Renal cortex interstitium (tissue), 11 donors: ENCODE measurements at regions not wholly inside any gene's neighbourhood (a gene's known extent, or its start where the extent isn't known, plus 50 kb on each side); places are given as distances from the start of the nearest gene placed in this dataset.

Experiments
- DNase-seq, 11 donors: peaks; one replicate each; pipeline ENCODE4 v3.0.0-alpha.2; 2013; ENCODE audit warnings: low read depth in 9 of 11, low spot score in 4 of 11; ENCODE audit errors: extremely low read depth in 1 of 11

DNA sequence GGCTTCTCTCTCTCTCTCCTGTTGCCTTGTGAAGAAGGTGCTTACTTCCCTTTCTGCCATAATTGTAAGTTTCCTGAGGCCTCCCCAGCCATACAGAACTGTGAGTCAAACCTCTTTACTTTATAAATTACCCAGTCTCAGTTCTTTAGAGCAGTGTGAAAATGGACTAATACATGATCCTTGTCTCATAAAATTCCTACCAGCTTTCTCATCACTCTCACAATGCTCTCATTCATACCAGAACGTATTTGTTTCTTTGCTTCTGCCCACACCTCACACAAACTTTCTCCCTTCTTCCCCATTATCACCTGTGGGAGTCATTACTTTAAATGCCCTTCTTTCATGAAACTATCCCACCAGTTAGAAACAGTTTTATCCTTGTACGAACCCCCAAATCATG lies 62.7 kb upstream of the ARHGAP42 start:
- DNase-seq, result no peak

DNA sequence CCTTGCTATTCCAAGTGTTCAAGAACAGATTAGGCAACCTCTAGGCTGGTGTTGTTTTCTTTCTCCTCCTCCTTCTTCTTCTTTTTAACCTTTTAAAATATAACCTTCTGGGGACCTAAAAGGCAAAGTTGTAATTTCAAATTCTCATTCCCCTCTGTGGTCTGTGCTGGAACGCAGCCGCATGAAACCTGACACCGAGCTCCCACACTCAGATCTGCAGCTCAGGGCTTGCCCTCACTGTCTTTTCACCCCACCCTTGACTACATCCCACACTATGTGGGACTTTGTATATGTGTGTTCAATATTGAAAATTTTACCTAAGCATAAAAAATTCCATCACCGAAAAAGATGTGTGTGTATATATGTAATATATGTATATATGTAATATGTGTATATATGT lies 62.0 kb upstream of the ARHGAP42 start:
- no peak for DNase-seq

DNA sequence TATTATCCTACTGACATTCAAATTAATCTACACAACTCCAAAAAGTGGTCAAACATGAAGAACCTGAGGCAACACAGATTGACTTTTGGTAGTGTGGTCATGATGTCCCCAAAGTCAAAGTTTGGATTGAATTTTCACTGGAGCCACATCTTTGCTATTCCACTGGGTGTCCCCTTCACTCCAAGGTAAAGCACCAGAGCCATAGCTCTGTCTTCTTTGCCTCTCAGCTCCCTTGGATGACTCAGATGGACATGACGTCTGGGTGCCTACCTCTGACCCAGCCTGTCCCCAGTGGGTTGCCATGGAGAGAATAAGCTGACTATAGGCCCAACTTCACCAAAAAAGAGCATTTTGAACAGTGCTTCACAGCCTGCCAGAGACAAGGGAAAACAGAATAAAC lies 57.4 kb upstream of the ARHGAP42 start:
- no peak for DNase-seq

DNA sequence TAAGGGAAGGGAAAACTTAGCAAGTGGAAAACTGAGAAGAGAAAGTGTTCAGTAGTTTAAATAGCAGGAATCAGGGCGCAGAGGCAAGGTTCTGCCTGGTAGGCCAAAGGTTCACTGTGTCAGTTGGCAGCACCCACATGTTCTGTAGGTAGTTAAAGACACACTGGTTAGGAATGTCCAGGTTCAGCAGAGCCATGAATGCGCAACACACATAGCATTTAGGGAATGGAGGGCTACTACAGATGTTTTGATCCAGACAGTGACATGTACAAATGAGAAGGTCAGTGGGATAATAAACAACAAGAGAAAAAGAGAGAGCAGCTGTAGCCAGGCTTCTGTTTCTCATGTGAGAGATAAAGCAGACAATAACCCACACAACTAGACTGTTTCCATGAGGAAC lies 56.2 kb upstream of the ARHGAP42 start:
- no peak for DNase-seq

DNA sequence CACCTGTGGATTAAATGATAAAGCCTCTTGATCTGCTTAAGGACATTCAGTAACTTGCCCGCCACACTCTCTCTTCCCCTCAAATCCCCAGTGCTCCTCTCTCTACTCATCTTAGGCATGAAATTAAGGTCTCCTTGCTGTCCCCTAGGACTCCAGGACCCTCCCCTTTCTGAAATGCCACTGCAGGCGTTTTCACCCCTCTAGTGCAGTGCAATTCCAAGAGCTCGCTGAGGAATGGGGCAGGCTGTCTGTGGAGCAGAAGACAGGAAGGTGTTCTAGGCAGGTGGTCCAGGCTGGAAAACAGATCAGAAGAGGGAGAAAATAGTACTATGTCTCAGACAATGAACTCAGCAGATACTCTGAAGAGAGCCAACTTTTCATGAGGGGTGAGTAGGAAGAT lies 55.8 kb upstream of the ARHGAP42 start:
- no peak for DNase-seq

DNA sequence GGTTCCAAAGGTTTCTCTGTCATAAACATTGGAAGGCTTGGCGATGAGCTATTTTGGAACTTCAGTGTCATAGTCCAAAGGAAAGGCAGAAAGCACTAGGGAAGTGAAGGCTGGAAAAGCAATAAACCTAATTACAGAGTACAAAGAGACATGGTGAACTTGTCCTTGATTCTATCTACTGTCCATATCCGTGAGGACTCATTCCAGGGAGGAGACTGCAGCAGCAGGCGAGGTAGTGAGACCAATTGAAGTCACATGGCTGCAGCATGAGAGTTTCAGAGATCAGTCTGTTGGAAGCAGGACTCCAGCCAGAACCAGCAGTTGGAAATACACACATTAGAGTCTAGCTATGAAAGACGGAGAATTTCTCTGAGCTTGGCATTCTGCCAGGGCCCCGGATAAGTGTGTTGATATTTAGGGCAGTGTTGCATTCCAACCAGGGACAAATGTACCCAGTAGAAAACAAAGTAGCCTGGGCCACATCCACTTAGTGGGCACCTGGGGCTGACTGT lies 54.1 kb upstream of the ARHGAP42 start:
- peak in 5 of 11 donors; percentile 4 to 46 (median 20) for DNase-seq

DNA sequence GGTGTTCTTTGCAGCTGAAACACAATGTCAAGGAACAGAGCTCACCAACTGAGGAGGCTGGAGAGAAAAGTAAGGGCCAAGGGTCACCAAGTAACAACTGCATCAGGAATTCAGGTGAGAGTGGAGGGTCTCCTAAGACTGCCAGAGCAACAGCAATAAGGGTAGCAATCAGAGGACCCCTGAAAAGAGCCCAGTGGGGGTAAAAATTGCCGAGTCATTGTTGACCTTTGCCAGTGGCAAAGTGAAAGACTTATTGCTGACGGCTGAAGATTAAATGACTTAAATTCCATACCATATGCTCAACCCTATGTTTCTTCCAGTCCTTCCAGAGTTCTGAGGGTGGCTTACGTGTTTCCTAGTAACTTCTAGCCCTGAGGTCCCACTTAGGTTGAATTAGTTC lies 51.9 kb upstream of the ARHGAP42 start:
- DNase-seq, result no peak

DNA sequence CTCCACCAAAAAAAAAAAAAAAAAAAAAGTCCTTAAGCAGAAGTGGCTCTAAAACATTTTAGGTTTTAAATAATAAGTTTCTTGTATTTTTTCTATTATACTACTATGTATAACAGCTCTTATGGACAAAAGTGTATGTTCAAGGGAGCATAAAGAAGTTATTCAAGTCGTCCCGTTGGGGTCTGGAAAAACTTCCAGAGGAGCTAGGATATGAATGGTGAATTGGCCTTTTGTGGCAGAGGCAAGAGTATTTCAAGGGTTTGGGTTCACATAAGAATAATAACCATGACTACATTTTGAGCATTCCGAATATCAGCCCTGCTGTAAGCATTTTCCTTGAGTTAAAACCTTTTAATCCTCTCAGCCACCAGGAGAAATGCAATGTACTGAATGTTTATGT lies 50.6 kb upstream of the ARHGAP42 start:
- DNase-seq, result no peak
